Fibroblast of peridontal ligament (primary cell): ENCODE measurements at regions not wholly inside any gene's neighbourhood (a gene's known extent, or its start where the extent isn't known, plus 50 kb on each side); places are given as distances from the start of the nearest gene placed in this dataset.

Experiments used
- DNase-seq: peaks from one replicate; pipeline ENCODE4 v3.0.0-alpha.2; 2010; ENCODE audit errors: extremely low read depth

- DNase-seq, result peak; percentile 77
These were observed 122.8 kb upstream of the USP24 start for GRCh38 chr1:55337801-55338447.

- DNase-seq, result no peak
These were observed 119.6 kb upstream of the USP24 start for GRCh38 chr1:55334797-55335196.

GRCh38 chr1:55334160-55334559 is 119.0 kb upstream of the USP24 start:
- no peak for DNase-seq

- no peak for DNase-seq
These were observed 118.3 kb upstream of the USP24 start for GRCh38 chr1:55333461-55333860.

GRCh38 chr1:55331351-55331750 is 116.2 kb upstream of the USP24 start:
- DNase-seq, result peak; percentile 57

GRCh38 chr1:55329808-55330432 is 114.8 kb upstream of the USP24 start:
- no peak for DNase-seq

GRCh38 chr1:55329091-55329490 is 113.9 kb upstream of the USP24 start:
- no peak for DNase-seq

GRCh38 chr1:55326496-55327243 is 111.5 kb upstream of the USP24 start:
- peak; percentile 92 for DNase-seq

GRCh38 chr1:55323760-55324159 is 108.6 kb upstream of the USP24 start:
- no peak for DNase-seq

GRCh38 chr1:55322842-55323241 is 107.7 kb upstream of the USP24 start:
- no peak for DNase-seq

- peak; percentile 88 for DNase-seq
These were observed 106.8 kb upstream of the USP24 start for GRCh38 chr1:55321942-55322341.

GRCh38 chr1:55320891-55321290 is 105.7 kb upstream of the USP24 start:
- DNase-seq, result no peak

GRCh38 chr1:55318116-55318817 is 103.1 kb upstream of the USP24 start:
- no peak for DNase-seq

GRCh38 chr1:55317673-55318072 is 102.5 kb upstream of the USP24 start:
- DNase-seq, result no peak

GRCh38 chr1:55316947-55317662 is 101.9 kb upstream of the USP24 start:
- no peak for DNase-seq

GRCh38 chr1:55316502-55316901 is 101.3 kb upstream of the USP24 start:
- no peak for DNase-seq

- no peak for DNase-seq
These were observed 100.4 kb upstream of the USP24 start for GRCh38 chr1:55315552-55315951.

- no peak for DNase-seq
These were observed 99.6 kb upstream of the USP24 start for GRCh38 chr1:55314740-55315139.

GRCh38 chr1:55313903-55314302 is 98.7 kb upstream of the USP24 start:
- peak; percentile 33 for DNase-seq

- no peak for DNase-seq
These were observed 96.8 kb upstream of the USP24 start for GRCh38 chr1:55311979-55312378.

GRCh38 chr1:55311057-55311641 is 96.0 kb upstream of the USP24 start:
- peak; percentile 81 for DNase-seq
